ENCODE measurements at regions not wholly inside any gene's neighbourhood (a gene's known extent, or its start where the extent isn't known, plus 50 kb on each side); places are given as distances from the start of the nearest gene placed in this dataset.

DNA sequence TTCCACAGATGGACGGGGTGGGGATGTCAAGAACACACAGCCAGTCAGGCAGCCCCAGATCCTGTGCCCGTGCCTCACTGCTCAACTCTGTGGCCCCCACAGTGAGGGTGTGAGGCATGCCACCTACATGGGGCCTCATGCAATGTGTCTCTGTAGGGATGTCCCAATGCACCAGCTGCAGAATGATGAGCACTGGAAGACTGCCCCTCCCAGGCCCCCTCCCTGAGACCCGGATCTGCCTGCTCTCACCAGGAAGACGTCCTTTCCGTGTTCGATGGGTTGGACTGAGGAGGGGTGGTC lies 124.2 kb downstream of the TWIST2 start:
- H3K4me1 ChIP-seq (ENCODE audit: control insufficient read depth in 4 of 4, insufficient read depth in 4 of 4, low read length in 3 of 4), result no peaks in the 10 kb centered on the region
- no peaks in the 10 kb centered on the region for H3K9me3 ChIP-seq (ENCODE audit: control insufficient read depth in 4 of 4, low read length in 3 of 4)
- H3K9ac ChIP-seq (ENCODE audit: low read depth in 1 of 2, low read length in 2 of 2), result no peak overlapping the region
- H3K27ac ChIP-seq (ENCODE audit: low read depth in 1 of 2, low read length in 2 of 2), result no peak overlapping the region
- H3K36me3 ChIP-seq (ENCODE audit: control insufficient read depth in 4 of 4, insufficient read depth in 3 of 4, low read depth in 1 of 4, low read length in 3 of 4), result no peaks in the 10 kb centered on the region
- no peaks in the 10 kb centered on the region for H3K27me3 ChIP-seq (ENCODE audit: control insufficient read depth in 4 of 4, insufficient read depth in 4 of 4, low read length in 3 of 4)
- H3K4me3 ChIP-seq (ENCODE audit: low read depth in 1 of 3, low read length in 3 of 3), result no peak overlapping the region
- 75% methylated on average over 6 of the region's 6 CpGs for WGBS
- TF ChIP-seq TAF1 (conservative IDR thresholded peaks at IDR 0.05), result no peak
- TF ChIP-seq, protein P1, sequence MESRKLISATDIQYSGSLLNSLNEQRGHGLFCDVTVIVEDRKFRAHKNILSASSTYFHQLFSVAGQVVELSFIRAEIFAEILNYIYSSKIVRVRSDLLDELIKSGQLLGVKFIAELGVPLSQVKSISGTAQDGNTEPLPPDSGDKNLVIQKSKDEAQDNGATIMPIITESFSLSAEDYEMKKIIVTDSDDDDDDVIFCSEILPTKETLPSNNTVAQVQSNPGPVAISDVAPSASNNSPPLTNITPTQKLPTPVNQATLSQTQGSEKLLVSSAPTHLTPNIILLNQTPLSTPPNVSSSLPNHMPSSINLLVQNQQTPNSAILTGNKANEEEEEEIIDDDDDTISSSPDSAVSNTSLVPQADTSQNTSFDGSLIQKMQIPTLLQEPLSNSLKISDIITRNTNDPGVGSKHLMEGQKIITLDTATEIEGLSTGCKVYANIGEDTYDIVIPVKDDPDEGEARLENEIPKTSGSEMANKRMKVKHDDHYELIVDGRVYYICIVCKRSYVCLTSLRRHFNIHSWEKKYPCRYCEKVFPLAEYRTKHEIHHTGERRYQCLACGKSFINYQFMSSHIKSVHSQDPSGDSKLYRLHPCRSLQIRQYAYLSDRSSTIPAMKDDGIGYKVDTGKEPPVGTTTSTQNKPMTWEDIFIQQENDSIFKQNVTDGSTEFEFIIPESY (IDR thresholded peaks at IDR 0.05), result no peak
- no peak for TF ChIP-seq FOXA1 (IDR thresholded peaks at IDR 0.05)
- TF ChIP-seq RXRA (IDR thresholded peaks at IDR 0.05), result no peak
- TF ChIP-seq GABPA (IDR thresholded peaks at IDR 0.05 in 1 of 2, conservative IDR thresholded peaks at IDR 0.05 in 1 of 2), result no peak
- no peak for TF ChIP-seq HNF4G (IDR thresholded peaks at IDR 0.05)
- TF ChIP-seq NR2F2 (IDR thresholded peaks at IDR 0.05), result no peak
- TF ChIP-seq, protein P2, sequence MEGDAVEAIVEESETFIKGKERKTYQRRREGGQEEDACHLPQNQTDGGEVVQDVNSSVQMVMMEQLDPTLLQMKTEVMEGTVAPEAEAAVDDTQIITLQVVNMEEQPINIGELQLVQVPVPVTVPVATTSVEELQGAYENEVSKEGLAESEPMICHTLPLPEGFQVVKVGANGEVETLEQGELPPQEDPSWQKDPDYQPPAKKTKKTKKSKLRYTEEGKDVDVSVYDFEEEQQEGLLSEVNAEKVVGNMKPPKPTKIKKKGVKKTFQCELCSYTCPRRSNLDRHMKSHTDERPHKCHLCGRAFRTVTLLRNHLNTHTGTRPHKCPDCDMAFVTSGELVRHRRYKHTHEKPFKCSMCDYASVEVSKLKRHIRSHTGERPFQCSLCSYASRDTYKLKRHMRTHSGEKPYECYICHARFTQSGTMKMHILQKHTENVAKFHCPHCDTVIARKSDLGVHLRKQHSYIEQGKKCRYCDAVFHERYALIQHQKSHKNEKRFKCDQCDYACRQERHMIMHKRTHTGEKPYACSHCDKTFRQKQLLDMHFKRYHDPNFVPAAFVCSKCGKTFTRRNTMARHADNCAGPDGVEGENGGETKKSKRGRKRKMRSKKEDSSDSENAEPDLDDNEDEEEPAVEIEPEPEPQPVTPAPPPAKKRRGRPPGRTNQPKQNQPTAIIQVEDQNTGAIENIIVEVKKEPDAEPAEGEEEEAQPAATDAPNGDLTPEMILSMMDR (IDR thresholded peaks at IDR 0.05; ENCODE audit: low read depth, low read length, missing input control), result no peak
- TF ChIP-seq, protein P3, sequence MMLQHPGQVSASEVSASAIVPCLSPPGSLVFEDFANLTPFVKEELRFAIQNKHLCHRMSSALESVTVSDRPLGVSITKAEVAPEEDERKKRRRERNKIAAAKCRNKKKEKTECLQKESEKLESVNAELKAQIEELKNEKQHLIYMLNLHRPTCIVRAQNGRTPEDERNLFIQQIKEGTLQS (IDR thresholded peaks at IDR 0.05), result no peak
- no peak for TF ChIP-seq SP1 (IDR thresholded peaks at IDR 0.05)
- TF ChIP-seq JUND (IDR thresholded peaks at IDR 0.05), result no peak
- no peak for TF ChIP-seq YY1 (IDR thresholded peaks at IDR 0.05)
- TF ChIP-seq HNF4A (conservative IDR thresholded peaks at IDR 0.05), result no peak
- TF ChIP-seq MAX (IDR thresholded peaks at IDR 0.05), result no peak
- no peak for TF ChIP-seq EGR1 (IDR thresholded peaks at IDR 0.05; ENCODE audit: low read depth in 2 of 2)
- no peak for TF ChIP-seq FOXA2 (IDR thresholded peaks at IDR 0.05)
- TF ChIP-seq RAD21 (IDR thresholded peaks at IDR 0.05), result no peak
- TF ChIP-seq REST (IDR thresholded peaks at IDR 0.05), result no peak
- no peak for DNase-seq (ENCODE audit: low spot score)
